Spleen (tissue), 11 donors: ENCODE measurements at regions not wholly inside any gene's neighbourhood (a gene's known extent, or its start where the extent isn't known, plus 50 kb on each side); places are given as distances from the start of the nearest gene placed in this dataset.

Experiments
- DNase-seq: peaks from one replicate; pipeline ENCODE4 v3.0.0-alpha.2; 2020
- H3K27ac ChIP-seq, 8 donors: fragments of 200-600 bp; sonication (generic) in 7 of 8; 1 replicate in 4 of 8; 2 replicates in 4 of 8; pipeline versions ENCODE4 v1.5.0 to v1.8.0; 2016 to 2021; ENCODE audit warnings: inconsistent platforms in 4 of 8, mild to moderate bottlenecking in 4 of 8, moderate library complexity in 1 of 8
- H3K27me3 ChIP-seq, 7 donors: fragments of 200-600 bp; sonication (generic) in 6 of 7; replicated peaks in 1 of 7; 1 replicate in 4 of 7; 2 replicates in 3 of 7; pipeline versions ENCODE4 v1.5.0 to v1.8.0; 2016 to 2021; ENCODE audit warnings: inconsistent platforms in 3 of 7, mild to moderate bottlenecking in 1 of 7
- H3K36me3 ChIP-seq, 6 donors: fragments of 200-600 bp; sonication (generic) in 5 of 6; 1 replicate in 4 of 6; 2 replicates in 2 of 6; pipeline versions ENCODE4 v1.5.0 to v1.8.0; 2016 to 2021; ENCODE audit warnings: inconsistent platforms in 2 of 6
- H3K4me1 ChIP-seq, 6 donors: fragments of 200-600 bp; sonication (generic) in 5 of 6; 1 replicate in 3 of 6; 2 replicates in 3 of 6; pipeline versions ENCODE4 v1.5.0 to v1.8.0; 2016 to 2021; ENCODE audit warnings: inconsistent platforms in 3 of 6
- H3K4me3 ChIP-seq, 8 donors: fragments of 200-600 bp; sonication (generic) in 7 of 8; 1 replicate in 4 of 8; 2 replicates in 4 of 8; pipeline versions ENCODE4 v1.5.0 to v1.8.0; 2016 to 2021; ENCODE audit warnings: inconsistent platforms in 4 of 8, mild to moderate bottlenecking in 4 of 8, moderate library complexity in 2 of 8
- H3K9me3 ChIP-seq, 8 donors: fragments of 200-600 bp; sonication (generic) in 7 of 8; 1 replicate in 4 of 8; 2 replicates in 4 of 8; pipeline versions ENCODE4 v1.5.0 to v1.8.0; 2016 to 2021; ENCODE audit warnings: inconsistent platforms in 4 of 8
- CTCF ChIP-seq, 11 experiments: fragments of 200-600 bp in 7 of 11; fragments of 450-650 bp in 4 of 11; sonication (generic) in 4 of 11; IDR thresholded peaks in 8 of 11; conservative IDR thresholded peaks in 3 of 11; 1 replicate in 7 of 11; 2 replicates in 4 of 11; pipeline versions ENCODE4 v1.4.0 to v1.8.0; 2016 to 2021; ENCODE audit warnings: antibody characterized with exemption in 11 of 11, inconsistent platforms in 4 of 11, mild to moderate bottlenecking in 1 of 11
- POLR2A ChIP-seq, 3 donors: fragments of 450-650 bp; IDR thresholded peaks; one replicate each; pipeline ENCODE4 v1.5.1; 2017; ENCODE audit warnings: antibody characterized with exemption in 3 of 3, mild to moderate bottlenecking in 1 of 3
- POLR2AphosphoS5 ChIP-seq, 3 donors: sonication (generic); formaldehyde crosslinking; IDR thresholded peaks; one replicate each; pipeline ENCODE4 v1.5.1; 2017; ENCODE audit warnings: antibody characterized with exemption in 3 of 3
- WGBS, 5 donors: extraction: QIAGEN DNeasy Blood & Tissue Kit in 3 of 5; methylation state at CpG; one replicate each; pipeline versions ENCODE4 v1.1.5 to v1.1.7; 2013 to 2018; 5-methylcytosine and 5-hydroxymethylcytosine counted together
- intact Hi-C: fragments of 100-400 bp; cut with DNase I; formaldehyde crosslinking; loops from one replicate; pipeline ENCODE4 v1.15.0; 2023; ENCODE audit warnings: low total_unique reads
- donor health status: healthy with polysubstance abuse.
- donor health status: DM: no; HTN: no; CAD: no; lungs with moderate emphysema.
- donor health status: DM: no; HTN: no; CAD: no.
- donor health status: Bipolar disorder and iron deficiency.
- donor health status: healthy.
- donor health status: DM: no; HTN: no; CAD: no.
- donor health status: DM: yes; HTN: yes; CAD: no.

GRCh38 chr15:70309716-70310115 lies 212.0 kb upstream of the TLE3 start:
- peaks cover 0 to 8% (median 2%) of the 10 kb centered on the region in 8 donors for H3K9me3 ChIP-seq
- no peaks in the 10 kb centered on the region for H3K36me3 ChIP-seq
- peaks cover 0 to 13% (median 0%) of the 10 kb centered on the region in 7 donors for H3K27me3 ChIP-seq
- no peak overlapping the region for H3K4me3 ChIP-seq
- H3K27ac ChIP-seq: no peak overlapping the region
- intact Hi-C loops: no loop called here
- peaks cover 3 to 18% (median 11%) of the 10 kb centered on the region in 6 donors for H3K4me1 ChIP-seq
- DNase-seq: no peak
- TF ChIP-seq POLR2AphosphoS5 (IDR thresholded peaks at IDR 0.05) (no peak), CTCF (IDR thresholded peaks at IDR 0.05 in 8 of 11, conservative IDR thresholded peaks at IDR 0.05 in 3 of 11) (no peak), POLR2A (IDR thresholded peaks at IDR 0.05) (no peak)
- 46 to 63% (median 55%) methylated on average over 4 of the region's 4 CpGs for WGBS, 5 donors

GRCh38 chr15:70308735-70309434 lies 211.2 kb upstream of the TLE3 start:
- TF ChIP-seq CTCF (IDR thresholded peaks at IDR 0.05 in 8 of 11, conservative IDR thresholded peaks at IDR 0.05 in 3 of 11): no peak
- TF ChIP-seq POLR2A (IDR thresholded peaks at IDR 0.05): no peak
- no peak for TF ChIP-seq POLR2AphosphoS5 (IDR thresholded peaks at IDR 0.05)
- Histone ChIP-seq H3K4me1 (peaks cover 3 to 18% (median 11%) of the 10 kb centered on the region in 6 donors), H3K36me3 (no peaks in the 10 kb centered on the region), H3K9me3 (peaks cover 0 to 13% (median 2%) of the 10 kb centered on the region in 8 donors), H3K27me3 (peaks cover 0 to 13% (median 0%) of the 10 kb centered on the region in 7 donors), H3K4me3 (no peak overlapping the region), H3K27ac (no peak overlapping the region)
- intact Hi-C loops: no loop called here
- WGBS, 5 donors: 84 to 90% (median 87%) methylated on average over 9 of the region's 9 CpGs
- DNase-seq: no peak

- intact Hi-C loops: no loop called here
- peaks cover 0 to 13% (median 2%) of the 10 kb centered on the region in 8 donors for H3K9me3 ChIP-seq
Observed at GRCh38 chr15:70308011-70308734, 210.5 kb upstream of the TLE3 start.

More at GRCh38 chr15:70308011-70308734, 210.5 kb upstream of the TLE3 start:
- Histone ChIP-seq H3K4me3 (no peak overlapping the region), H3K36me3 (no peaks in the 10 kb centered on the region), H3K4me1 (peaks cover 3 to 18% (median 11%) of the 10 kb centered on the region in 6 donors), H3K27ac (no peak overlapping the region), H3K27me3 (peaks cover 0 to 13% (median 0%) of the 10 kb centered on the region in 7 donors)
- no peak for TF ChIP-seq POLR2A (IDR thresholded peaks at IDR 0.05)
- TF ChIP-seq CTCF (IDR thresholded peaks at IDR 0.05 in 8 of 11, conservative IDR thresholded peaks at IDR 0.05 in 3 of 11): no peak
- TF ChIP-seq POLR2AphosphoS5 (IDR thresholded peaks at IDR 0.05): no peak
- 4 to 11% (median 9%) methylated on average over 4 of the region's 4 CpGs for WGBS, 5 donors
- DNase-seq: no peak
